Right lung (tissue), 2 donors: ENCODE measurements at regions not wholly inside any gene's neighbourhood (a gene's known extent, or its start where the extent isn't known, plus 50 kb on each side); places are given as distances from the start of the nearest gene placed in this dataset.
"Not testable (repeated sequence)": the region's sequence is repeated elsewhere in the genome, so short reads cannot be mapped to it uniquely, and the experiment has no call there.

Experiments used
- DNase-seq, 2 donors: peaks; one replicate each; pipeline ENCODE4 v3.0.0-alpha.2; 2013

DNA sequence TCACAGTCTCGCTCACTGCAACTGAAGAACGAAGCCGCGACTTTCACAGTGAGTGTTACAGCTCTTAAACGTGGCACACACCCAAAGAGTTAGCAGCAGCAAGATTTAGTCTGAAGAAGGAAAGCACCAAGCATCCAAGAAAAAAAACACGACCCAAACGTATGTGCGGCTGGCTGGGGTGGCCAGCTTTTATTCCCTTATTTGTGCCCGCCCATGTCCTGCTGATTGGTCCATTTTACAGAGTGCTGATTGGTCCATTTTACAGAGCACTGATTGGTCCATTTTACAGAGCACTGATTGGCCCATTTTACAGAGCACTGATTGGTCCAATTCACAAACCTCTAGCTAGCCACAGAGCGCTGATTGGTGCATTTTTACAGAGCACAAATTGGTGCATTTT, 323.0 kb upstream of the ATP10A start:
- not testable (repeated sequence) for DNase-seq

DNA sequence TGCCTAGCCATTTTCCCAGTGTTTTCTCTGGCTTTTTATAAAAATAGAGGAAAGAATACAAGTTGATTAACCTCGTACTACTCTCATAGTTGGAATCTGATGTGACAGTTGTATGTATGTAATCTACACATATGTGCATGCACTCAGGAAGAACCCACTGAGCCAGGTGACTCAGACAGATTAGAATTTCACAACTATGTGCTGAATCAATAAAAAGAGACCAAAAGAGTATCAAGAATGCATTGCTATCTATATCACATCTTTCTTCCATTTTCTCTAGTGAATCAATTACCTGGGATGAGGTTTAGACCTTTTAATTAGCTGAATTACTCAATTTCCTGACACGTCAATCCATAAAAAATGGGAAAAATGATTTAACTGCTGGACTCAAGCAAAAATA, 319.3 kb upstream of the ATP10A start:
- no peak for DNase-seq

DNA sequence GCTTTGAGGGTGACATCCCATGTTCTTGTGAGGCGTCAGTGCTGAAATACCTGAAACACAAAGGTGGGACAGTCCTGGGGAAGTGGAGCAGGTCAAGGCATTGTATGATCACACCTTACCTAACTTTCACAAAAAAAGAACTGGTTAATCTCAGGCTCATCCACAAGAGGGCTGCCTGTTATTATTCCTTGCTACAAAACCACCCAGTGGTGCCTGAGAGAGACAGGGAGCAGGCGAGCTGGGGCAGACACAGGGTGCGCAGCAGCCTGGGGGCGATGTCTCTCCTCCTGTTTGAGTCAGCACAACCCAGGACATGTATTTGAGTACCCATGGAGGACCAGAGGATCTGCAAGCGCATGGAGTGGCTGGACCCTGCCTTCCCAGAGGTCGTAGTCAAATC, 316.8 kb upstream of the ATP10A start:
- DNase-seq: no peak

DNA sequence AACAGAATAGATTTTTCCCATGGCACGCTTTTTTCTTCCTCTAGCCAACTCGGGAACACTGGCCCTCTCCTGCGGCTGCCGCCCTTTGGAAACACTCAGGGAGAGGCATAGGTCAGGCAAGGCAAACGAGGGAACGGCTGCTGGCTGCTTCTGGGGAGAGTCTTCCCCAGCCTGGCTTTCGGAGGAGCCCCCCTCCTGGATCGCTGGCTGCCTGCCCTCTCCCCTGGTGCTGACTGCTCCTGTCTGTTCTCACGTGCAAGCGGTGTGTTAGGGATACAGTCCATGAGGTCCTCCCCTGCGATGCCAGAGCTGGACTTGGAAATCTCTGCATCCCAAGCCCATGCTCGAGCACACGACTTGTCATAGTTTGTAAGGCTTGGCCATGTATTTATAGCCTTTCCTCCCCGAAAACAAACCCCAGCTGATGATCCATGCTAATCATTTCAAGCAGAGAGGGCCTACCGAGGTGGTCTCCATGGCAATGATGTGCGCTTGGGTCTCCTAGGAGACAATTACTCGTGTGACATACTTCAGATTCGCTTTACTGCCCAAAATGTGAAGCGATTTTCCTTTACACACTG, 315.6 kb upstream of the ATP10A start:
- DNase-seq: no peak

DNA sequence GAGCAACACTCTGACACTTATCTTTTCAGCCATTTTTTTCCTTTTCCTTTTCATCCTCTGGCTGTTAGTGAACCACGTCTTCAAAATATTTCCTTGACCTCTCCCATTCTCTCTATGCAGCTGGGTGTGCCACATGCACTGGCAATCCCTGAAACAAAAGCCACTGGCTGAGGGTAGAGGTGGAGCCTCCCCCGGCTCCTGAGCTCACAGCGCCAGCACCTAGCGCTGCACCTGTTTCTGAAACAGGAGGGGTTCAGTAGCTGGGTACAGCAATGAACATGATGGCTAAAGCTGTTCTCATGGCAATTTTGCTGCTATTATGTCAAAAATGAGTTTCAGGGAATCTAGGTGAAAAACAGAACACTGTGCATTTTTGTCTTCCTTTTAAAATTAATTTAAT, 314.7 kb upstream of the ATP10A start:
- no peak for DNase-seq

DNA sequence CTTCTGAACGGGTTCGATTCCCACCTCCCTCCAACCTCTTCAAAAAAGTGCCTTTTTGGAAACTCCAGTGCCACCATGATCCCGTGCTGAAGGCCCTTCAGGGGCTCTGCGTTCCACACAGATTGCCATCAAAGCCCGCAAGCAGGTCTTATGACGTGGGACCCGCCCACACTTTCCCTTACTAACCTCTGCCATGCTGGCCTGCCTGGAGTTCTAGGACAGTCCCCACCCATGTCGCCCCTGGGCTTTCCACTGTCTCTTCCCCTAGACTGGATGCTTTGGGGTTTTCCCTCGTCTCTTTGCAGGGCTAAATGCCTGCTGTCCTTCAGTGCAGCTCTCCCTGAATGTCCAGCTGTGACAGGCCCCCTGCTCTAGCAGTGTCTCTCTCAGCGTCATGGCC, 313.7 kb upstream of the ATP10A start:
- DNase-seq: no peak

DNA sequence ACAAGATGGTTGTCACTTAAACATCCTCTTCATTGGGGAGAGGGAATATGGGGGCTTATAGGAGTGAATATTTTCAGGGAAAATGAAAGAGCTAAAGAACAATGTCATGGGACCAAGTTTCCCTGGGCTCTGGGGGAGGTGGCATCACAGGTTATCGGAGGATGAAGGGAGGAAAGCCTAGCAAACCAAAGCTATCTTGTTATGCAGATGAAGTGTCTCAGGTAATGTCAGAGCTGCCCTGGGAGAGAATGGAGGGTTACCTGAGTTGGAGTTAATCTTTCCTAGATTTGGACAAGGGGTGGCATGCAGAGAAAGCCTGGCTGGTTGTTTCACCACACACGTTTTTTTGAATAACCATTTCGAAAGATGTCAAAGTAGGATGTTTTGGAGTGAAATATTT, 308.1 kb upstream of the ATP10A start:
- DNase-seq: no peak

DNA sequence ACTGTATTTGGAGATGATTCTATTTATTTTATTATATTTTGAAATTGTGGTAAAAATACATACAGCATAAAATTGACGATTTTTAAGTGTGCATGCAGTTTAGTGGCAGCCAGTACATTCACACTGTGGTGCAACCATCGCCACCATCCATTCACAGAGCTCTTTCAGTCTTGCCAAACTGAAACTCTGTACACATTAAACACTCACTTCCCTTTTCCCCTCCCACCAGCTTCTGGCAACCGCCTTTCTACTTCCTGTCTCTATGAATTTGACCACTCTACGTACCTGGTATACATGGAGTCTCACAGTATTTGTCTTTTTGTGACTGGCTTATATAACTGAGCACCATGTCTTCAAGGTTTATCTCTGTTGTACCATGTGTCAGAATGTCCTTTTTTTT, 303.3 kb upstream of the ATP10A start:
- no peak for DNase-seq

DNA sequence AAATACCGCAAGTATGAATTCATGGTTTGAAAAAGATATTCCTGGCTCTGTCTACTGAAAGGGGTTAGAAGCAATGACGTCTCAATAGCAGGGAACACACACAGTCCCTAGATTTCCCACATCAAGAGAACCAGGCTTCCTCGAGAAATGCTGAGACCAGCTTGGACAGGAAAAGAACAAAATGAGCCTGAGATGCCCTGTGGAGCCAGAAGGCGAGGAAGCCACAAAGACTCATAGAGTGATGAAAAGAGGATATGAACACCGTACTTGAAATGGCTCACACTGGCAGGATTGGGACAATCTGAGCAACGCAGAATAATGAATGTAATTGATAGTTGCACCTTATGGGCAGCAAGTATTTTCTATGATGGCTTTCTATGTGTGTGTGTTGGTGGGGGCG, 302.4 kb upstream of the ATP10A start:
- DNase-seq: no peak

DNA sequence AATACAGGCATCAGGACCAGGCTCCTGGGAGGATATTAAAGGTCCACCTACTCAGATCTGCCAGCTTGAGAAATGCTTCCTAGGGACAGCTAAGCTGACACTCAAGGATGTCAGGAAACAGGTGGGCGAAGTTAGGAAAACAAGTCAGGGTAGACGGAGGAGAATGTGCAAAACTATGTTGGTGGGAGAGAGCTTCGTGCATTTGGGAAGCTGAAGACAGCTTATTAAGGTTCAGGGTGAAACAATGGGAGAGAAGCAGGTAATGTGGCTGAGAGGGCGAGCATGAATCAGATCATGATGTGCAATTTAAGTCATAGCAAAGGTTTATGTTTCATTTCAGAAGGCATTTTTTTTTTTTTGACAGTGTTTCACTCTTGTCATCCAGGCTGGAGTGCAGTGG, 297.2 kb upstream of the ATP10A start:
- no peak for DNase-seq

DNA sequence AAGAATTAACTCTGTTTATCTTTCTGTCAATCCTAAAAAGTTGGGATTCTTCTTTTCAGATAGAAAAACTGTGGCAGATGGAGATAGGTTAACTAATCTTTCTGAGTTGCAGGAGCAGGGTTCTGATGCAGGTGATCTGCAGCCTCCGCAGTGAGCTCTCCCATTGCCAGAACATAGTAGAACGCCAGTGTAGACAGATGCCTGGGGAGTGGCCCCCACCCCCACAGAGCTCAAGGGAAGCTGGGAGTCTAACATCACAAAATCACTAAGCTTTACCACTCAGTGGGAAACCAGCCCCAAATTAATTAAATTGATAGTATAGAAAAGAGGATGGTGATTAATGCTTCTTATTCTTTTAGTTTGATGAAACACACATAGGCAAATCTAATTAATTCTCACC, 295.0 kb upstream of the ATP10A start:
- DNase-seq: no peak

DNA sequence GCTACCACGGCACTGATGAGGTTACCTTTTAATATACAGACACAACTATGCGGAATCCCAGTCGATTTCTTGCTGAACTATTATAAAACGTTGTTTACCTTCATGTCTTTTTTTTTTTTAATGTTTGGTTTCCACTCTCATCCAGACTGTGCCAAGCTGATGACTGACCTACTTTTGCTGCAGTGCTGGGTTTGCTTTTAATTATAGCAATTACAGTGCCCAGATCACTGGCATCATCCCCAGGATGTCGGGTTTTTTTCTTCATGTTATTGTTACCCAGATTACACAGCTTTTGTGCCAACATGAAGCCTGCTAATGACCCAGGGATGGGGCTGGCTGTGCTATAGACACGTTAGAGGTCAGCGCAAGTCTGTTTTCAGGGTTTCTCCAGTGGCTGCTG, 294.0 kb upstream of the ATP10A start:
- DNase-seq: no peak

DNA sequence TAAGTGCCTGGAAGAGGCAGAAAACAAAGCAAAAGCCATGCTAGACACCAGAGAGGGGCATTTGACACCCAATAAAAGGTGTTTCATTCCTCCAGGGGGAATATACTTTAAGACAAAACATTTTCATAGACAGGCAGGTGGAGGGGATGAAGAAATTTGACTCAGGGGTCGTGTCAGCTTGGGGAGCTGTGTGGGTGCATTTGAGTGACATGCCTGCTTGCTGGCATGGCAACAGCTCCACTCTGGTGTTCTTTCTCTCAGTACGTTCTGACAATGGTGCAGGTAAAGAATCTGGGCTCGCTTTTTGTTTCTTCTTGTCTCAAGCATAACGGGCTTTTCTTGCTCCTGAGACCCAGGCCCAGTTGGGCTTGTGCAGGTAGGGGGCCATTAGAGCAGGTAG, 292.9 kb upstream of the ATP10A start:
- DNase-seq: no peak

DNA sequence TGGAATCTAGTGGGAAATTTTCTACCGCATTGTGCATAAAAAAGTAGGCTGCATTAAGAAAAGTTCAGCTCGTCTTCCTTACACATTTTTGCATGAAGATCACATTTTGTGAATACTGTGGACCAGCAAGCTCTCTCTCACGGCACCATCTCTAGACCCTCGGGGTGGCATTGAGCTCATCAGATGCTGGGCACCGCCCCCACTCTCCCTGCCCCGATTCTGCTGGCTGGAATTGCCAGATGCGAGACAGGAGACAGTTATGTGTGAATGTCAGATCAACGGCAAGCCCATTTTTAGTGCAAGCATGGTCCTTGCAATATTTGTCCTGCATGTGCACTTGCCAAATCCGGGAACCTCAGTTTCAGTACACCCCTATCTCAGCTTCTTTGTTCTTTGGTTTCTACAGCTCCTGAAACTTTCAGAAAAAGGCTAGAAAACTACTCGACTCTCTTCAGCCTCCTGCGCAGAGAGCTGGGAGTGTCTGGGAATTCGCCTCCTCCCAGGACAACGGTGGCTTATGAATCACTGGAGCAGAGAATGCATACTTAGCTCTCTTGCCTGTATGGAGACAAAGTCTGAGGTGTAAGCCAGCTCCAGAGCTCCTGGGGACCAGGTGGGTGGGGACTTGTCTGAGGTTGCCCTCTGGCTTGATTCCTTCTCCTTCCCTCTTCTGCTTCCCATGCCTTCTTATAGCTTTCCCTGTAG, 285.2 kb upstream of the ATP10A start:
- no peak for DNase-seq

DNA sequence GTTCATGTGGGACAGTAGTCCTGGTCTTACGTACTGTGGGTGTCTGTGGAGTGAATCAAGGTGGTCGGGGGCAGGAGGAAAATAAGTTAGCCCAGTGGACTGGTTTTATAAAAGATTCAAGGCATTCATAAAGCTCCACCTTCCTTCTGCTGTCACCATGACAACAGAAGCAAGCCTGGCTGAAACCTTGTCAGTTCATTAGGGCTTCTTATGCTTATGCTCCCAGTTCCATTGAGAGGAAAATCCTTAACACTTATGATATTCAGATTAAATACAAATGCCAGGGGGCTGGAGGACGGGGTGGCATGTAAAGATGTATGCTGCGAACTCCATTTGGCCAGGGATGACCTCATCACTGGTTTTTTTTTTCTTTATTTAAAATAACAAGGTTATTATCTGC, 283.1 kb upstream of the ATP10A start:
- no peak for DNase-seq

DNA sequence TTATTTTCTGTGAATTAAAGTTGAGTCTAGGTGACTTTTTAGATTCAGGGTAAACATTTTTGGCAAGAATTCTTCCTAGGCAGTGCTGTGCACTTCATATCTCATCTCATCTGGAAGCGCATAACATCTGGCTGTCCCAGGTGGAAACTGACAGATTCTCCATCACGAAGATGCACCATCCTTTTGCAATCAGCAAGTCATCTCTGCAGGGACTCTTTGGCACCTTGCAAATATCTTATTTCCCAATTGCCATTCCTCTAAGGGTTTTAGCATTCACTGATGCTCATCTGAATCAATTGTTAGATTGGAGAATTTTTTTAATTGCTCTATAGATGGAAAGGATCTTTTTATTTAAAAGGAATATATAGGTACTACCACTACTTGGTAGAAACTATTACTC, 282.7 kb upstream of the ATP10A start:
- DNase-seq: no peak

DNA sequence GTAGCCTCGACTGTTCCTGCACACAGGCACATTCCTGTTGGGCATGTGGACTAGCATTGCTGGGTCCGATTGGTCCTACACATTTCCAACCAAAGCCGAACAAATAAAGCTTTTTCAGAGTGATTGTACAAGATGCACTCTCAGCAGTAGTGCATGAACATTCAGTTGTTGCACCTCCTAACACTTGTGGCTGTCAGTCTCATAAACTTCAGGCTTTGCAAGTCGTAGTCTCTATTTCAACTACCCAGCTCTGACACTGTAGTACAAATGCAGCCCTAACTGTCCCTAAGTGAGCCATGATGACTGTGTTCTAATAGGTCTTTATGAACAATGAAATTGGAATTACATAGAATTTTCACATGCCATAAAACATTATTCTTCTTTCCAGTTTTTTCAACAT, 281.7 kb upstream of the ATP10A start:
- DNase-seq: no peak

DNA sequence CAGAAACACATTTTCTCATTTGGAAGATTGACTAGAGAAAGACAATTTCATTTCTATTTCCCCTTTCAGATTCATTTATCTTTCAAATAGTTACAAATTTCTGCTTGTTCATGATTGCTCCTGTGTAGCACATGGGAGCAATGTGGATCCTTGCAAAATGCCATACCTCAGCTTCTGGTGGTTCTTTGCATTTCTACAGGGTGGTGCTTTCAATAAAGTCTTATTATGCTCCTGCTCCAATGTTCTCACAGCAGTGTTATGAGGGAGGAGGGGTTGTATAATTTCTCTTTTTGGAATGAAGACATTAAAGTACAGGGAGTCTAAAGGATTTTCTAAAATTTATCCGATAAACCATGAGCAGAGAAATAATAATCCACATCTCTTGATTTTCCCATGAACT, 280.1 kb upstream of the ATP10A start:
- no peak for DNase-seq

DNA sequence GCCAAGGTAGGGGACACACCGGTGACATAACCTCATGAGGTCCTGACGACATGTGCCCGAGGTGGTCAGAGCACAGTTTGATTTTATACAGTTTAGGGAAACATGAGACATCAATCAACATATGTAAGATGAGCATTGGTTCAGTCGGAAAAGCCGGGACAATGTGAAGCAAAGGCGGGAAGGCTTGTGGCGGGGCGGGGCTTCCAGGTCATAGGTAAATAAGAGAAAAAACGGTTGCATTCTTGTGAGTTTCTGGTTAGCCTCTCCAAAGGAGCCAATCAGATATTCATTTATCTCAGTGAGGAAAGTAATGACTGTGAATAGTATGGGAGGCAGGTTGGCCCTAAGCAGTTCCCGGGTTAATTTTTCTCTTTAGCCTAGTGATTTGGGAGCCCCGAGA, 271.7 kb upstream of the ATP10A start:
- no peak for DNase-seq

DNA sequence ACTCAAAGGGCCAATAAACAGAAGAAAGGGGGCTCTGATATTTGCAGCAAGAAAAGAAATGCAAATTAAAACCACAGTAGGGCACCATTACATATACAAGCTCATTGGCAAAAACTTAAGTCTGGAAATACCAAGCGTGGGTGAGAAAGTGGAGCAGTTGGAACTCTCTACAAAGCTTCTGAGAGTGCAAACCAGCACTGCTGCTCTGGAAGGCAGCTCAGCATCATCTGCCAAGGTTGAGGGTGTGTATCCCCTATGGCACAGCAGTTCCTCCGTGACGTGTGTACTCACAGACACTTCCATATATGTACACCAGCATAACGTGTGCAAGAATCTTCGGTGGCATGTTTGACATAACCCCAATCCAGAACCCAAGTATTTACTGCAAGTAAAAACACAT, 271.0 kb upstream of the ATP10A start:
- DNase-seq: no peak

DNA sequence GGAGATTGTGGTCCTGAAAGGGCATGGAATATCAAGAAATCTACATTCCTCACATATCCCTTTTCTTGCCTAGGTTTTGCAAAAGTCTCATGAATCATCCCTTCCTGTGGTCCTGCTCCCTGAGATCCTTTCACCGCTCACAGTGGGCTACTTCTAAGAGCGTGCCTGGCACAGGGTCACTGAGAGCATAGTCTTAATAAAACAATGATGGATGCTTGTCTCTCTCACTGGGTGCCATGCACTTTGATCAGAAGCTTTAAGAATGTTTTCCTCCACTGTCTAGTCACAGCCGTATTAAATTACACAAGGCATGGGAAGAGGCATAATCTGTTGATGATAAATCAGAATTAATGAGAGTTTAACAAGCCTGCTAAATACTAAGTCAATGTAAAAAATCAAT, 269.7 kb upstream of the ATP10A start:
- DNase-seq: no peak

DNA sequence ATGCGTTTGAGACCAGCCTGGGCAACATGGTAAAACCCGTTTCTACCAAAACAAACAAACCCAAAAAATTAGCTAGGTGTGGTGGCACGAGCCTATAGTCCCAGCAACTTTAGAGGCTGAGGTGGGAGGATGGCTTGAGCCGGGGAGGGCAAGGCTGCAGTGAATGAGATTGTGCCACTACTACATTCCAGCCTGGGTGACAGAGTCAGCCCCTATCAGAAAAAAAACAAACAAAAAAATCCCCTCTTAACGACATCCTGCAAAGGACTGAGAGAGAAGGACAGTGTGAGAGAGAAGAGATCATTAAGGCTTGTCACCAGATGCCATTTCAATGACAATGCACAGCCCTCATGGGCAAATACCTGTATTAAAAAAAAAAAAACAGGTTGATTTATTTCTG, 266.7 kb upstream of the ATP10A start:
- DNase-seq: no peak

DNA sequence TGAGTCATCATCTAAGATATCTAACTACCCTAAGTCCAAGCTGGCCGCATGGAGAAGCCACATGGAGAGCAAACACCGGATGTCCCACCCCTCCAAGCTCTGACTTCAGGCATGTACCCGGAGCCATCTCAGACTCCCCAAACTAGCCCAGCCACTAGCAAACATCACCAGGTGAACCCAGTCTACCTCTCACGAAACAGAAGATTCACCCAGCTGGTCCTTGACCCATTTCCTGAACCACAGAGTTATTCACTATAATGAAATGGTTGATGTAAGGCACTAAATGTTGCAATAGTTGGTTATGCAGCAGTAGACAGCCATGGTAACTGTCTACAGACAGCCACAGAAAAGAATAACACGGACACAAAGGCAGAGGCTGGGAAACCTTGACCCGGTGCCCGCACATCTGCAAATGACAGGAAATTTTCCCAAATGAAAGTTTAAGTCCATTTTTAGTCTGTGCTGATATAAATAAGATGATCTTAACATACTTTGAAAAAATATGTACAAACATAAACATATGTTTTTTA, 265.5 kb upstream of the ATP10A start:
- DNase-seq: no peak

DNA sequence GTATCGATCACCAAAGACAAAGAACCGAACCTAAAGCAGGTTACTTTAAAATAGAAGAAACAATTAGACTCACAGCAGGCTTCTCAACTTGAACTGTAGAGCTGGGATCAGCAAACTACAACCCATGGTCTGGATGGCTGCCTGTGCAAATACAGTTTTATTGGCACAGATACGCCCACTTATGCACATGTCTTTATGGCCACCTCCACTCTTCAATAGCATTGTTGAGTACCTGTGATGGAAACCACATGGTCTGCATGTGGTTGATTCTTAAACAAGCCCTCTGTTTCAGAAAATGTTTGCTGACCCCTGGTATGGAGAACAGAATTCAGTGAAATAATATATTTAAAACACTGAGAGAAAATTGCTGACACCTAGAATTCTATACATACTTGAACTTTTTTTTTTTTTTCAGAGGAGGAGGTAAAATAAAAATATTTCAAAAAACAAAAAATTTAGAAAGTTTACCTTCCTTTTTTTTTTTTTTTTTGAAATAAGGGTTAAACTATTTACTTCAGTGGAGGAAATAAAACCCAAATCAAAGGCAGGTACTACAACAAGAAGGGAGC, 263.8 kb upstream of the ATP10A start:
- DNase-seq: no peak
